ENCODE measurements at regions not wholly inside any gene's neighbourhood (a gene's known extent, or its start where the extent isn't known, plus 50 kb on each side); places are given as distances from the start of the nearest gene placed in this dataset.

- peak overlapping the region; percentile 93 for H3K27ac ChIP-seq (ENCODE audit: control insufficient read depth, insufficient read depth, low read length)
- FAIRE-seq, result no peak
- dilution Hi-C loops (cut with MboI; ENCODE audit: extremely low pct_ligation_motif_present, low sequenced_read_pairs), result no loop called here
Observed at GRCh38 chr2:9113262-9113661, 93.3 kb upstream of the ASAP2 start.

GRCh38 chr2:9112079-9112721 lies 94.4 kb upstream of the ASAP2 start:
- Histone ChIP-seq H4K20me1 (ENCODE audit: control insufficient read depth, extremely low read depth, insufficient read depth, low read length) (no peaks in the 10 kb centered on the region), H3K9ac (ENCODE audit: control insufficient read depth, extremely low read depth, insufficient read depth, low read length) (peak overlapping the region; percentile 76), H3K4me1 (ENCODE audit: control insufficient read depth, extremely low read depth, insufficient read depth, low read length) (peaks cover 41% of the 10 kb centered on the region), H3K4me2 (ENCODE audit: control insufficient read depth, extremely low read depth, insufficient read depth, low read depth, low read length) (peak overlapping the region; percentile 81), H3K79me2 (ENCODE audit: control insufficient read depth, insufficient read depth, low read length) (no peaks in the 10 kb centered on the region), H2AFZ (ENCODE audit: control insufficient read depth, low read length) (peak overlapping the region; percentile 88), H3K27ac (ENCODE audit: control insufficient read depth, insufficient read depth, low read length) (peak overlapping the region; percentile 93), H3K27me3 (ENCODE audit: control insufficient read depth, extremely low read depth, insufficient read depth, low read length) (no peaks in the 10 kb centered on the region), H3K9me3 (ENCODE audit: control insufficient read depth, low read depth, low read length) (no peaks in the 10 kb centered on the region), H3K36me3 (ENCODE audit: control insufficient read depth in 2 of 2, extremely low read depth in 1 of 2, insufficient read depth in 2 of 2, low read length in 2 of 2) (no peaks in the 10 kb centered on the region), H3K4me3 (ENCODE audit: control insufficient read depth in 2 of 3, extremely low read depth in 1 of 3, insufficient read depth in 2 of 3, low read depth in 1 of 3, low read length in 3 of 3) (peak overlapping the region in 2 of 3 experiments; percentile 33 to 58), H3K9me1 (ENCODE audit: control insufficient read depth, extremely low read depth, insufficient read depth, low read length) (no peaks in the 10 kb centered on the region)
- TF ChIP-seq EZH2 (IDR thresholded peaks at IDR 0.05; ENCODE audit: low read length) (no peak), CTCF (optimal IDR thresholded peaks at IDR 0.05 in 1 of 3, IDR thresholded peaks at IDR 0.05 in 1 of 3, conservative IDR thresholded peaks at IDR 0.05 in 1 of 3; ENCODE audit: extremely low read depth in 1 of 3, insufficient read depth in 2 of 3, low read length in 3 of 3) (no peak)
- peak; percentile 83 for FAIRE-seq
- peak; percentile 97 for DNase-seq (ENCODE audit: low read depth, low spot score)
- dilution Hi-C loops (cut with MboI; ENCODE audit: extremely low pct_ligation_motif_present, low sequenced_read_pairs), result no loop called here

More at GRCh38 chr2:9113262-9113661, 93.3 kb upstream of the ASAP2 start:
- no peaks in the 10 kb centered on the region for H3K9me1 ChIP-seq (ENCODE audit: control insufficient read depth, extremely low read depth, insufficient read depth, low read length)
- peaks cover 31% of the 10 kb centered on the region for H3K4me1 ChIP-seq (ENCODE audit: control insufficient read depth, extremely low read depth, insufficient read depth, low read length)
- H3K4me2 ChIP-seq (ENCODE audit: control insufficient read depth, extremely low read depth, insufficient read depth, low read depth, low read length), result no peak overlapping the region
- no peak overlapping the region for H3K4me3 ChIP-seq (ENCODE audit: control insufficient read depth in 2 of 3, extremely low read depth in 1 of 3, insufficient read depth in 2 of 3, low read depth in 1 of 3, low read length in 3 of 3)
- H3K27me3 ChIP-seq (ENCODE audit: control insufficient read depth, extremely low read depth, insufficient read depth, low read length), result no peaks in the 10 kb centered on the region
- TF ChIP-seq CTCF (optimal IDR thresholded peaks at IDR 0.05 in 1 of 3, IDR thresholded peaks at IDR 0.05 in 1 of 3, conservative IDR thresholded peaks at IDR 0.05 in 1 of 3; ENCODE audit: extremely low read depth in 1 of 3, insufficient read depth in 2 of 3, low read length in 3 of 3), result no peak
- TF ChIP-seq EZH2 (IDR thresholded peaks at IDR 0.05; ENCODE audit: low read length), result no peak
- no peak for DNase-seq (ENCODE audit: low read depth, low spot score)
- no peaks in the 10 kb centered on the region for H3K9me3 ChIP-seq (ENCODE audit: control insufficient read depth, low read depth, low read length)
- no peak overlapping the region for H3K9ac ChIP-seq (ENCODE audit: control insufficient read depth, extremely low read depth, insufficient read depth, low read length)
- H4K20me1 ChIP-seq (ENCODE audit: control insufficient read depth, extremely low read depth, insufficient read depth, low read length), result no peaks in the 10 kb centered on the region
- H3K36me3 ChIP-seq (ENCODE audit: control insufficient read depth in 2 of 2, extremely low read depth in 1 of 2, insufficient read depth in 2 of 2, low read length in 2 of 2), result no peaks in the 10 kb centered on the region
- H3K79me2 ChIP-seq (ENCODE audit: control insufficient read depth, insufficient read depth, low read length), result no peaks in the 10 kb centered on the region
- H2AFZ ChIP-seq (ENCODE audit: control insufficient read depth, low read length), result no peak overlapping the region

All from keratinocyte (primary cell).